ENCODE measurements at regions not wholly inside any gene's neighbourhood (a gene's known extent, or its start where the extent isn't known, plus 50 kb on each side); places are given as distances from the start of the nearest gene placed in this dataset.

DNA sequence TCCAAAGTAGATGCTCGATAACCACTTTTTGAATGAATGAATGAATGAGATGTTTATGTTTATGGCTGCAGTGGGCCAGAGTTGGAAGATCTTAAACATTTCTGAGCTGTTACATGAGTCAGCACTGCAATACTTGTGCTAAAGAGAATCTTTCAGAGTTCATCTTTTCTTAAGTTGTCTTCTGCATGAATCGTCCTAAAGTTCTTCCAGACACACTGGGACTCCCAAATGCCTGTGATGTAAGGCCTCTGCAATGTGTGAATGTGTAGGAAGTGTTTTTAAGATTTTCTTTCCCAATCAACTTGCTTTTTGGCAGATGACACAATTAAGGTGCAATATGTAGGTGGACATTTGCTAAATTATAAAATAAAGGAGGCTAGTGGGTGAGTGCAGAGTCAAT, 50.3 kb upstream of the TRIM9 start:
- no peaks in the 10 kb centered on the region for H3K36me3 ChIP-seq (replicated peaks in 1 of 2)
- TF ChIP-seq POLR2A (IDR thresholded peaks at IDR 0.05): no peak
- TF ChIP-seq, protein P1, sequence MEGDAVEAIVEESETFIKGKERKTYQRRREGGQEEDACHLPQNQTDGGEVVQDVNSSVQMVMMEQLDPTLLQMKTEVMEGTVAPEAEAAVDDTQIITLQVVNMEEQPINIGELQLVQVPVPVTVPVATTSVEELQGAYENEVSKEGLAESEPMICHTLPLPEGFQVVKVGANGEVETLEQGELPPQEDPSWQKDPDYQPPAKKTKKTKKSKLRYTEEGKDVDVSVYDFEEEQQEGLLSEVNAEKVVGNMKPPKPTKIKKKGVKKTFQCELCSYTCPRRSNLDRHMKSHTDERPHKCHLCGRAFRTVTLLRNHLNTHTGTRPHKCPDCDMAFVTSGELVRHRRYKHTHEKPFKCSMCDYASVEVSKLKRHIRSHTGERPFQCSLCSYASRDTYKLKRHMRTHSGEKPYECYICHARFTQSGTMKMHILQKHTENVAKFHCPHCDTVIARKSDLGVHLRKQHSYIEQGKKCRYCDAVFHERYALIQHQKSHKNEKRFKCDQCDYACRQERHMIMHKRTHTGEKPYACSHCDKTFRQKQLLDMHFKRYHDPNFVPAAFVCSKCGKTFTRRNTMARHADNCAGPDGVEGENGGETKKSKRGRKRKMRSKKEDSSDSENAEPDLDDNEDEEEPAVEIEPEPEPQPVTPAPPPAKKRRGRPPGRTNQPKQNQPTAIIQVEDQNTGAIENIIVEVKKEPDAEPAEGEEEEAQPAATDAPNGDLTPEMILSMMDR (IDR thresholded peaks at IDR 0.05): no peak
- no peaks in the 10 kb centered on the region for H3K27me3 ChIP-seq
- intact Hi-C loops (cut with DNase I): no loop called here
- DNase-seq: no peak
- WGBS, 4 donors: 77 to 91% (median 84%) methylated on average over 2 of the region's 2 CpGs
- H3K4me1 ChIP-seq (replicated peaks in 1 of 2): no peaks in the 10 kb centered on the region
- H3K27ac ChIP-seq: no peak overlapping the region
- no peak overlapping the region for H3K4me3 ChIP-seq
- no peaks in the 10 kb centered on the region for H3K9me3 ChIP-seq (replicated peaks in 1 of 3)

GRCh38 chr14:51147183-51147582, 52.3 kb upstream of the TRIM9 start:
- Histone ChIP-seq H3K9me3 (replicated peaks in 1 of 3) (no peaks in the 10 kb centered on the region), H3K27me3 (no peaks in the 10 kb centered on the region), H3K27ac (no peak overlapping the region), H3K4me1 (replicated peaks in 1 of 2) (no peaks in the 10 kb centered on the region), H3K4me3 (no peak overlapping the region), H3K36me3 (replicated peaks in 1 of 2) (no peaks in the 10 kb centered on the region)
- no peak for TF ChIP-seq POLR2A (IDR thresholded peaks at IDR 0.05)
- TF ChIP-seq, protein P1 (IDR thresholded peaks at IDR 0.05): no peak
- DNase-seq: no peak
- 48 to 88% (median 68%) methylated on average over 1 of the region's 1 CpG for WGBS, 4 donors
- intact Hi-C loops (cut with DNase I): no loop called here

GRCh38 chr14:51155326-51155725, 60.4 kb upstream of the TRIM9 start:
- Histone ChIP-seq H3K4me3 (no peak overlapping the region), H3K27ac (no peak overlapping the region), H3K4me1 (replicated peaks in 1 of 2) (no peaks in the 10 kb centered on the region), H3K36me3 (replicated peaks in 1 of 2) (no peaks in the 10 kb centered on the region), H3K9me3 (replicated peaks in 1 of 3) (no peaks in the 10 kb centered on the region), H3K27me3 (no peaks in the 10 kb centered on the region)
- TF ChIP-seq, protein P1 (IDR thresholded peaks at IDR 0.05): no peak
- TF ChIP-seq POLR2A (IDR thresholded peaks at IDR 0.05): no peak
- WGBS, 4 donors: 79 to 91% (median 87%) methylated on average over 2 of the region's 2 CpGs
- intact Hi-C loops (cut with DNase I): no loop called here
- no peak for DNase-seq

DNA sequence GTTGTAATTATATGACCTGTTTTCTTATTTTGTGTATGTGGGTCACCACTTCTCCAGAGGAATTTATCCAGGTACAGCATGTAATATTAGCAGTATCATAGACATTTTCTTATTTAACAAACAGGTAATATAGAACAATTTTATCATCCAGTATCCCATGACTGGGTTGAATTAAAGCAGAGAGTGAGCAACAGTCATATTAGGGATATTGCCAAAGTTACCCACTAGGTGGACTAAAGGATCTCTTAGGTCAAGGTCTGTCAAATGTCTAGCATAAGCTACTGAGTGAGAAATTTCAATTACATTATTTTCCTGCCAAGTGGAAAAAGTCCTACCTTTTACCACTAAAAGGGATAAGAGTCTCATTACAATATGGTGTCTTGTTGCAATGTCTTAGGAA, 62.1 kb upstream of the TRIM9 start:
- no peak overlapping the region for H3K27ac ChIP-seq
- H3K27me3 ChIP-seq: no peaks in the 10 kb centered on the region
- intact Hi-C loops (cut with DNase I): no loop called here

More for the DNA sequence above, 62.1 kb upstream of the TRIM9 start:
- TF ChIP-seq POLR2A (IDR thresholded peaks at IDR 0.05): no peak
- TF ChIP-seq, protein P1 (IDR thresholded peaks at IDR 0.05): peak in 2 of 6 experiments; percentile 18 to 20
- Histone ChIP-seq H3K36me3 (replicated peaks in 1 of 2) (no peaks in the 10 kb centered on the region), H3K4me1 (replicated peaks in 1 of 2) (no peaks in the 10 kb centered on the region), H3K9me3 (replicated peaks in 1 of 3) (no peaks in the 10 kb centered on the region), H3K4me3 (no peak overlapping the region)
- no peak for DNase-seq

All from adrenal gland (tissue), 9 donors.